ENCODE measurements at regions not wholly inside any gene's neighbourhood (a gene's known extent, or its start where the extent isn't known, plus 50 kb on each side); places are given as distances from the start of the nearest gene placed in this dataset.

DNA sequence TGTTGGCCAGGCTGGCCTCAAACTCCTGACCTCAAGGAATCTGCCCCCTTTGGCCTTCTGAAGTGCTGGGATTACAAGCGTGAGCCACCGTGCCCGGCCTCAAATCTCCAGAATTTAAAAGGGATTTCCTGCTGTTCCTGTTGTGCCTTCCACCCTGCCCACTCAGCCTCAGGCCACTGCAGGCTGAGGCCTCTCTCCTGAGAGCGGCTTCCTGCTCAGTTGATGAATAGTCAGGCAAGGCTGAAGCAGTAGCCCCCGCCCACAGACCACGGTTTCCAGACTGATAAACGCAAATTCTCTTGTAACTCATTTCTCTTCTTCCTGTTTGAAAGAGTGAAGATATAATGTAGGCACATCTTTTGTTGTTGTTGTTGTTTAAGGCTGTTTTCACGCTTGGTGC is 127.0 kb upstream of the PLCXD3 start:
- TF ChIP-seq BHLHE40 (IDR thresholded peaks at IDR 0.05; ENCODE audit: low read depth, low read length), result no peak
- no peak for TF ChIP-seq CHD2 (IDR thresholded peaks at IDR 0.05; ENCODE audit: low read length, partially characterized antibody)
- TF ChIP-seq CEBPB (IDR thresholded peaks at IDR 0.05), result no peak
- no peak for TF ChIP-seq PHF8 (IDR thresholded peaks at IDR 0.05; ENCODE audit: borderline replicate concordance, low read depth)

Data from A549 (cell line).